ENCODE measurements at regions not wholly inside any gene's neighbourhood (a gene's known extent, or its start where the extent isn't known, plus 50 kb on each side); places are given as distances from the start of the nearest gene placed in this dataset.

GRCh38 chr3:72296477-72297111 is 511.6 kb upstream of the PROK2 start:
- no peak for TF ChIP-seq POLR2AphosphoS5 (IDR thresholded peaks at IDR 0.05; ENCODE audit: low read depth, low read length)
- TF ChIP-seq POLR2A (IDR thresholded peaks at IDR 0.05; ENCODE audit: low read depth, low read length) = no peak
- no peak for TF ChIP-seq SPI1 (IDR thresholded peaks at IDR 0.05; ENCODE audit: low read depth, low read length)
- no peak for TF ChIP-seq TAF1 (IDR thresholded peaks at IDR 0.05; ENCODE audit: low read depth, low read length)
- no peak for TF ChIP-seq POU2F2 (IDR thresholded peaks at IDR 0.05; ENCODE audit: low read depth, low read length)
- no peak for TF ChIP-seq PAX5 (IDR thresholded peaks at IDR 0.05; ENCODE audit: insufficient read depth, low read length, severe bottlenecking)

All from GM12891 (cell line).